ENCODE measurements at regions not wholly inside any gene's neighbourhood (a gene's known extent, or its start where the extent isn't known, plus 50 kb on each side); places are given as distances from the start of the nearest gene placed in this dataset.

DNA sequence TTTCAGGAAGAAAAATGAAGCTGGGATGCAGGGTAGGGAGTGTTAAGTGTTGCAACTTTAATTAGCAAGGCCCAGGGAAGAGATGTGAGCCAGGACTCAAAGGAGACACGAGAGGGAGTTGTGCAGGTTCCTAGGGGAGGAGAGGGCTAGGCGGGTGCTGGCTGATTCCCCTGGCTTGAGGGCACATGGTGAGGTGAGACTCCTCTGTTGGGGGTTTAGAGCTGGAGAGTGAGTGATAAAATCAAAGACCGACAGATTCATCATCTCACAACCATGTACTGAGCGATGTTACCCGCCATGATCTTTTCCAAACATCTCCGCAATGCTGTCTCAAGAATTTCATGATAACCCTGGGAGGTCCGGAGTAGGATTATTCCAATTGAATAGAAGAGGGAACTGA lies 161.8 kb upstream of the CSF3R start:
- TF ChIP-seq HEYL (CRISPR knock-in tag; IDR thresholded peaks at IDR 0.05), result no peak
- TF ChIP-seq NFE2L2 (conservative IDR thresholded peaks at IDR 0.05; ENCODE audit: low read length), result no peak
- TF ChIP-seq GATA3 (IDR thresholded peaks at IDR 0.05; ENCODE audit: borderline replicate concordance), result no peak
- TF ChIP-seq BHLHE40 (IDR thresholded peaks at IDR 0.05; ENCODE audit: low read depth, low read length), result no peak
- no peak for TF ChIP-seq HOXA7 (CRISPR knock-in tag; IDR thresholded peaks at IDR 0.05)
- TF ChIP-seq RFX5 (IDR thresholded peaks at IDR 0.05), result no peak
- TF ChIP-seq JUNB (IDR thresholded peaks at IDR 0.05), result no peak
- Histone ChIP-seq H3K4me3 (no peak overlapping the region), H3K4me1 (no peaks in the 10 kb centered on the region), H3K4me2 (no peak overlapping the region), H3K9me3 (no peaks in the 10 kb centered on the region), H3K27ac (no peak overlapping the region)
- FAIRE-seq (no peak), DNase-seq (ENCODE audit: low read depth in 1 of 2, low spot score in 1 of 2) (no peak), ATAC-seq (no peak)
- ChIA-PET CTCF (no interaction called here), POLR2A (no interaction called here)
- WGBS (ENCODE audit: missing lambda C conversion rate), result 41% methylated on average over 7 of the region's 7 CpGs

DNA sequence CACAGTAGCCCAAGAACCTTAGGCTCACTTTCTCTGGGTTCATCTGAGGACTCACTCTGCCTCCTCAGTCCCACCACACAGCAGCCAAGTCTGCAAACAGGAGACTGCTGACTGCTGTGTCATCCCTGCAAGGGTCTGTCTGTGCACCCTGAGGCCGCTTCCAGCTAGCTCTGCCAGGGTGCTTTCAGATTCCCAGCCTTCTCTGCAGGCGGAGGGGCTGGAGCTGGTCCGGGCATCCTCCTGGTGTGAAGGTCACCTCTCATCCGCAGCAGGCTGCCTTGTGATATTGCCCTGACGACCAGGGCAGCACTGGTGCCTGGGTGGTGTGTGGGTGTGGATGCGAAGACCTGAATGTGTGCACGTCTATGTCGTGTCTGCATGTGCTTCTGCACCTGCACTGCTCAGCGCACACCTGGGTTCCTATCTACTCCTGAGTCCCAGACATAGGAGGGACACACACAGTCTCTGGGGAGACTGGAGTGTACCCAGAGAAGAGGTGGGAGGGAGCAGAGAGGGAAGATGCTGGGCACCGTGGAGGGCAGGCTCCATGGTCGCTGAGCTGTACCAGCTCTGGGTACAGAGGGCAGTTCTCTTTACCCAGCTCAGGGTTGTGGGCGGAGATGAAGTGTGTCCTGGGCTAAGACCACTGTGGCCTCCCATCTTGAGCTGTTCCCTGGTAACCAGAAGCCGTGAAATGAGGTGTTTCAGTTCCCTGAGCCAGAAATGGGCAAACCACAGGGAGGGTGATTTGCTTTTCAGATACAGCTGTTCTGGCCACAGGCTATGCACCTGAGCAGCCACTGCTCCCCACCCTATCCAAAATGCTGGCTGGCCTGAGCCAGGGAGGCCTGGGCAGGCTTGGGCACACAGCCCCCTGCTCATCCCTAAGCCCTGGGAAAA lies 160.9 kb upstream of the CSF3R start:
- no peak overlapping the region for H3K27ac ChIP-seq
- ChIA-PET CTCF (no interaction called here), POLR2A (no interaction called here)
- TF ChIP-seq, protein P1, sequence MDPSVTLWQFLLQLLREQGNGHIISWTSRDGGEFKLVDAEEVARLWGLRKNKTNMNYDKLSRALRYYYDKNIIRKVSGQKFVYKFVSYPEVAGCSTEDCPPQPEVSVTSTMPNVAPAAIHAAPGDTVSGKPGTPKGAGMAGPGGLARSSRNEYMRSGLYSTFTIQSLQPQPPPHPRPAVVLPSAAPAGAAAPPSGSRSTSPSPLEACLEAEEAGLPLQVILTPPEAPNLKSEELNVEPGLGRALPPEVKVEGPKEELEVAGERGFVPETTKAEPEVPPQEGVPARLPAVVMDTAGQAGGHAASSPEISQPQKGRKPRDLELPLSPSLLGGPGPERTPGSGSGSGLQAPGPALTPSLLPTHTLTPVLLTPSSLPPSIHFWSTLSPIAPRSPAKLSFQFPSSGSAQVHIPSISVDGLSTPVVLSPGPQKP (IDR thresholded peaks at IDR 0.05; ENCODE audit: low read depth, low read length), result no peak
- TF ChIP-seq SREBF2 (IDR thresholded peaks at IDR 0.05), result no peak
- no peak for TF ChIP-seq POLR2AphosphoS2 (conservative IDR thresholded peaks at IDR 0.05; ENCODE audit: low read length)
- TF ChIP-seq CEBPB (IDR thresholded peaks at IDR 0.05), result no peak
- TF ChIP-seq, protein P2, sequence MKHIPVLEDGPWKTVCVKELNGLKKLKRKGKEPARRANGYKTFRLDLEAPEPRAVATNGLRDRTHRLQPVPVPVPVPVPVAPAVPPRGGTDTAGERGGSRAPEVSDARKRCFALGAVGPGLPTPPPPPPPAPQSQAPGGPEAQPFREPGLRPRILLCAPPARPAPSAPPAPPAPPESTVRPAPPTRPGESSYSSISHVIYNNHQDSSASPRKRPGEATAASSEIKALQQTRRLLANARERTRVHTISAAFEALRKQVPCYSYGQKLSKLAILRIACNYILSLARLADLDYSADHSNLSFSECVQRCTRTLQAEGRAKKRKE (CRISPR knock-in tag; IDR thresholded peaks at IDR 0.05; ENCODE audit: low read depth), result no peak
- no peak for TF ChIP-seq CHD4 (IDR thresholded peaks at IDR 0.05; ENCODE audit: borderline replicate concordance)
- no peak for TF ChIP-seq HDAC2 (IDR thresholded peaks at IDR 0.05)
- TF ChIP-seq KDM5A (IDR thresholded peaks at IDR 0.05), result no peak
- TF ChIP-seq, protein P3, sequence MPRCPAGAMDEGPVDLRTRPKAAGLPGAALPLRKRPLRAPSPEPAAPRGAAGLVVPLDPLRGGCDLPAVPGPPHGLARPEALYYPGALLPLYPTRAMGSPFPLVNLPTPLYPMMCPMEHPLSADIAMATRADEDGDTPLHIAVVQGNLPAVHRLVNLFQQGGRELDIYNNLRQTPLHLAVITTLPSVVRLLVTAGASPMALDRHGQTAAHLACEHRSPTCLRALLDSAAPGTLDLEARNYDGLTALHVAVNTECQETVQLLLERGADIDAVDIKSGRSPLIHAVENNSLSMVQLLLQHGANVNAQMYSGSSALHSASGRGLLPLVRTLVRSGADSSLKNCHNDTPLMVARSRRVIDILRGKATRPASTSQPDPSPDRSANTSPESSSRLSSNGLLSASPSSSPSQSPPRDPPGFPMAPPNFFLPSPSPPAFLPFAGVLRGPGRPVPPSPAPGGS (IDR thresholded peaks at IDR 0.05), result no peak
- no peak for TF ChIP-seq ZC3H11A (IDR thresholded peaks at IDR 0.05)
- TF ChIP-seq FOXS1 (CRISPR knock-in tag; IDR thresholded peaks at IDR 0.05), result no peak
- no peak for TF ChIP-seq FOSL2 (IDR thresholded peaks at IDR 0.05)
- TF ChIP-seq FOSL2 (CRISPR knock-in tag; IDR thresholded peaks at IDR 0.05), result no peak
- TF ChIP-seq, protein P4, sequence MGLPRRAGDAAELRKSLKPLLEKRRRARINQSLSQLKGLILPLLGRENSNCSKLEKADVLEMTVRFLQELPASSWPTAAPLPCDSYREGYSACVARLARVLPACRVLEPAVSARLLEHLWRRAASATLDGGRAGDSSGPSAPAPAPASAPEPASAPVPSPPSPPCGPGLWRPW (IDR thresholded peaks at IDR 0.05), result no peak
- no peak for TF ChIP-seq TFCP2L1 (CRISPR knock-in tag; IDR thresholded peaks at IDR 0.05)
- no peak for TF ChIP-seq RFX5 (IDR thresholded peaks at IDR 0.05)
- no peak for TF ChIP-seq NFE2L2 (conservative IDR thresholded peaks at IDR 0.05; ENCODE audit: low read length)
- TF ChIP-seq, protein P5, sequence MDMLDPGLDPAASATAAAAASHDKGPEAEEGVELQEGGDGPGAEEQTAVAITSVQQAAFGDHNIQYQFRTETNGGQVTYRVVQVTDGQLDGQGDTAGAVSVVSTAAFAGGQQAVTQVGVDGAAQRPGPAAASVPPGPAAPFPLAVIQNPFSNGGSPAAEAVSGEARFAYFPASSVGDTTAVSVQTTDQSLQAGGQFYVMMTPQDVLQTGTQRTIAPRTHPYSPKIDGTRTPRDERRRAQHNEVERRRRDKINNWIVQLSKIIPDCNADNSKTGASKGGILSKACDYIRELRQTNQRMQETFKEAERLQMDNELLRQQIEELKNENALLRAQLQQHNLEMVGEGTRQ (IDR thresholded peaks at IDR 0.05), result no peak
- TF ChIP-seq, protein P6, sequence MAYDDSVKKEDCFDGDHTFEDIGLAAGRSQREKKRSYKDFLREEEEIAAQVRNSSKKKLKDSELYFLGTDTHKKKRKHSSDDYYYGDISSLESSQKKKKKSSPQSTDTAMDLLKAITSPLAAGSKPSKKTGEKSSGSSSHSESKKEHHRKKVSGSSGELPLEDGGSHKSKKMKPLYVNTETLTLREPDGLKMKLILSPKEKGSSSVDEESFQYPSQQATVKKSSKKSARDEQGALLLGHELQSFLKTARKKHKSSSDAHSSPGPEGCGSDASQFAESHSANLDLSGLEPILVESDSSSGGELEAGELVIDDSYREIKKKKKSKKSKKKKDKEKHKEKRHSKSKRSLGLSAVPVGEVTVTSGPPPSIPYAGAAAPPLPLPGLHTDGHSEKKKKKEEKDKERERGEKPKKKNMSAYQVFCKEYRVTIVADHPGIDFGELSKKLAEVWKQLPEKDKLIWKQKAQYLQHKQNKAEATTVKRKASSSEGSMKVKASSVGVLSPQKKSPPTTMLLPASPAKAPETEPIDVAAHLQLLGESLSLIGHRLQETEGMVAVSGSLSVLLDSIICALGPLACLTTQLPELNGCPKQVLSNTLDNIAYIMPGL (CRISPR knock-in tag; IDR thresholded peaks at IDR 0.05; ENCODE audit: borderline replicate concordance), result no peak
- H3K4me1 ChIP-seq, result no peaks in the 10 kb centered on the region
- WGBS (ENCODE audit: missing lambda C conversion rate), result 21% methylated on average over 5 of the region's 13 CpGs
- H3K9me3 ChIP-seq, result no peaks in the 10 kb centered on the region
- no peak overlapping the region for H3K4me3 ChIP-seq
- H3K4me2 ChIP-seq, result no peak overlapping the region
- ATAC-seq (no peak; a peak in 1 of 6 replicates), DNase-seq (ENCODE audit: low read depth in 1 of 2, low spot score in 1 of 2) (no peak), FAIRE-seq (no peak)

Measured in A549 (cell line).